HCT116 (cell line): ENCODE measurements at regions not wholly inside any gene's neighbourhood (a gene's known extent, or its start where the extent isn't known, plus 50 kb on each side); places are given as distances from the start of the nearest gene placed in this dataset.

Source experiments
- ATAC-seq: fragments of 200-7000 bp; cut with Tn5 transposase; 2 replicates; pipeline ENCODE4 v1.9.1; 2020; ENCODE audit warnings: mild to moderate bottlenecking, moderate library complexity
- BruUV-seq: library from RNA; stranded (reverse); fragments of 400-500 nt; replicated peaks from 2 replicates; lab custom pipeline; 2021; lab: Mats Ljungman, UMichigan
- CTCF ChIA-PET: fragments of 300-600 bp; sonication (Branson Sonifier 250); formaldehyde crosslinking; loops from one replicate; lab custom pipeline; 2021; ENCODE audit warnings: antibody characterized with exemption; lab: Charles Lee
- POLR2A ChIA-PET: fragments of 300-600, 350-600 bp; sonication (Branson Sonifier 250); formaldehyde crosslinking; loops from one replicate; lab custom pipeline; 2021; ENCODE audit warnings: antibody characterized with exemption; lab: Charles Lee
- RAD21 ChIA-PET, 2 experiments: fragments of 300-600 bp; sonication (Branson Sonifier 250); formaldehyde crosslinking; loops; one replicate each; lab custom pipeline; 2023; ENCODE audit warnings: low total read pairs in 2 of 2; ENCODE audit not compliant: uncharacterized antibody in 2 of 2, unreplicated experiment in 2 of 2, low non-redundant PET in 1 of 2; lab: Charles Lee
- DNase-seq: peaks from one replicate; pipeline ENCODE4 v3.0.0-alpha.2; 2010; ENCODE audit warnings: low read depth, low spot score
- H2AFZ ChIP-seq: fragments of 200-600 bp; shearing (Covaris generic), sonication (generic); 2 replicates; pipeline ENCODE4 v1.6.1; 2017; ENCODE audit warnings: low read depth, mixed run types, mixed read lengths, antibody characterized with exemption, low read length; ENCODE audit not compliant: poor library complexity, severe bottlenecking
- H3K27ac ChIP-seq: 2 replicates; pipeline ENCODE4 v1.5.1; 2012; ENCODE audit warnings: low read depth, low read length
- H3K27me3 ChIP-seq: fragments of 200-600 bp; sonication (generic); 2 replicates; pipeline ENCODE4 v1.6.1; 2016; ENCODE audit warnings: mixed run types, low read length, mixed read lengths; ENCODE audit not compliant: insufficient read depth
- H3K36me3 ChIP-seq, 2 experiments: fragments of 200-500 bp in 1 of 2; fragments of 200-600 bp in 1 of 2; sonication (Bioruptor generic) in 1 of 2; sonication (generic) in 1 of 2; 2 replicates each; pipeline versions ENCODE4 v1.5.1 to v1.6.1; 2014 to 2016; ENCODE audit warnings: low read length in 2 of 2, inconsistent platforms in 1 of 2, mixed read lengths in 1 of 2, mixed run types in 1 of 2; ENCODE audit not compliant: insufficient read depth in 2 of 2, control insufficient read depth in 1 of 2
- H3K4me1 ChIP-seq, 2 experiments: fragments of 200-600 bp in 1 of 2; sonication (generic) in 1 of 2; 2 replicates each; pipeline versions ENCODE4 v1.5.1 to v1.6.1; 2012 to 2017; ENCODE audit warnings: low read length in 2 of 2, inconsistent platforms in 1 of 2, mild to moderate bottlenecking in 1 of 2, mixed read lengths in 1 of 2, mixed run types in 1 of 2, moderate library complexity in 1 of 2; ENCODE audit not compliant: insufficient read depth in 2 of 2, control insufficient read depth in 1 of 2
- H3K4me2 ChIP-seq: fragments of 200-600 bp; sonication (generic); 2 replicates; pipeline ENCODE4 v1.6.1; 2017; ENCODE audit warnings: mixed run types, low read length, mixed read lengths
- H3K4me3 ChIP-seq, 2 experiments: fragments of 200-600 bp in 1 of 2; sonication (generic) in 1 of 2; replicated peaks in 1 of 2; 2 replicates each; pipeline ENCODE4 v1.5.1; 2011 to 2016; ENCODE audit warnings: low read length in 2 of 2, control low read depth in 1 of 2, low read depth in 1 of 2, mild to moderate bottlenecking in 1 of 2, mixed read lengths in 1 of 2, mixed run types in 1 of 2
- H3K79me2 ChIP-seq: fragments of 200-600 bp; sonication (generic); 2 replicates; pipeline ENCODE4 v1.6.1; 2017; ENCODE audit warnings: mild to moderate bottlenecking, mixed run types, low read length, moderate library complexity, mixed read lengths; ENCODE audit not compliant: insufficient read depth
- H3K9ac ChIP-seq: fragments of 200-600 bp; sonication (generic); 2 replicates; pipeline ENCODE4 v1.6.1; 2016; ENCODE audit warnings: low read length, mixed read lengths
- H3K9me2 ChIP-seq: fragments of 200-600 bp; sonication (generic), shearing (Covaris generic); 2 replicates; pipeline ENCODE4 v1.6.1; 2017; ENCODE audit warnings: mixed run types, mild to moderate bottlenecking, moderate library complexity; ENCODE audit not compliant: insufficient read depth
- H3K9me3 ChIP-seq, 2 experiments: fragments of 200-500 bp in 1 of 2; fragments of 200-600 bp in 1 of 2; sonication (Bioruptor generic) in 1 of 2; sonication (generic) in 1 of 2; 2 replicates each; pipeline ENCODE4 v1.6.1; 2014 to 2017; ENCODE audit warnings: low read length in 2 of 2, mixed read lengths in 2 of 2, inconsistent platforms in 1 of 2, low read depth in 1 of 2, mild to moderate bottlenecking in 1 of 2, mixed run types in 1 of 2, moderate library complexity in 1 of 2; ENCODE audit not compliant: control insufficient read depth in 1 of 2, insufficient read depth in 1 of 2
- H4K20me1 ChIP-seq: fragments of 200-600 bp; sonication (generic), shearing (Covaris generic); 2 replicates; pipeline ENCODE4 v1.6.1; 2017; ENCODE audit warnings: mixed run types, mild to moderate bottlenecking, moderate library complexity; ENCODE audit not compliant: insufficient read depth
- ATF3 ChIP-seq: IDR thresholded peaks from 2 replicates; pipeline ENCODE4 v1.6.1; 2012
- CBX3 ChIP-seq: IDR thresholded peaks from 2 replicates; pipeline ENCODE4 v1.6.1; 2012; ENCODE audit warnings: low read depth
- CTCF ChIP-seq, 3 experiments: fragments of 200-600 bp in 1 of 3; sonication (generic) in 1 of 3; IDR thresholded peaks in 2 of 3; conservative IDR thresholded peaks in 1 of 3; 2 replicates each; pipeline ENCODE4 v1.5.1; 2012 to 2017; ENCODE audit warnings: low read depth in 2 of 3, low read length in 2 of 3, antibody characterized with exemption in 1 of 3, borderline replicate concordance in 1 of 3, control low read depth in 1 of 3, mild to moderate bottlenecking in 1 of 3, mixed read lengths in 1 of 3, mixed run types in 1 of 3, moderate library complexity in 1 of 3; ENCODE audit not compliant: insufficient read depth in 1 of 3
- EGR1 ChIP-seq: IDR thresholded peaks from 2 replicates; pipeline ENCODE4 v1.6.1; 2012; ENCODE audit warnings: low read depth
- POLR2A ChIP-seq: IDR thresholded peaks from 2 replicates; pipeline ENCODE4 v1.7.0; 2011; ENCODE audit warnings: borderline replicate concordance; ENCODE audit not compliant: insufficient read depth, insufficient read length; ENCODE audit errors: extremely low read depth
- POLR2AphosphoS5 ChIP-seq: IDR thresholded peaks from 2 replicates; pipeline ENCODE4 v1.6.1; 2011; ENCODE audit warnings: mild to moderate bottlenecking, low read depth, low read length, moderate library complexity
- SP1 ChIP-seq: IDR thresholded peaks from 2 replicates; pipeline ENCODE4 v1.6.1; 2012; ENCODE audit warnings: low read depth
- YY1 ChIP-seq: IDR thresholded peaks from 2 replicates; pipeline ENCODE4 v1.6.1; 2011; ENCODE audit warnings: low read length, low read depth, moderate library complexity, mild to moderate bottlenecking; ENCODE audit not compliant: insufficient replicate concordance; ENCODE audit errors: extremely low read depth
- ZBTB33 ChIP-seq: IDR thresholded peaks from 2 replicates; pipeline ENCODE4 v1.6.1; 2011; ENCODE audit warnings: mild to moderate bottlenecking, low read length, moderate library complexity; ENCODE audit not compliant: insufficient replicate concordance; ENCODE audit errors: extremely low read depth
- ZFX ChIP-seq: fragments of 450-650 bp; IDR thresholded peaks from 2 replicates; pipeline ENCODE4 v1.6.1; 2017
- intact Hi-C: fragments of 100-400 bp; cut with micrococcal nuclease; formaldehyde crosslinking; loops from 2 replicates; pipeline ENCODE4 v1.10.0; 2022

GRCh38 chr13:30038884-30039283 lies 188.5 kb upstream of the UBL3 start:
- ChIA-PET POLR2A (no interaction called here), RAD21 (no interaction called here), CTCF (no interaction called here)
- Histone ChIP-seq H3K36me3 (no peaks in the 10 kb centered on the region), H3K27me3 (peaks cover 44% of the 10 kb centered on the region), H3K27ac (no peak overlapping the region), H4K20me1 (no peaks in the 10 kb centered on the region), H3K9me3 (no peaks in the 10 kb centered on the region), H3K79me2 (no peaks in the 10 kb centered on the region), H3K4me1 (no peaks in the 10 kb centered on the region), H3K4me2 (no peak overlapping the region), H3K9me2 (no peaks in the 10 kb centered on the region), H3K4me3 (no peak overlapping the region), H3K9ac (no peak overlapping the region), H2AFZ (no peak overlapping the region)
- intact Hi-C loops = no loop called here
- TF ChIP-seq CTCF (IDR thresholded peaks at IDR 0.05 in 2 of 3, conservative IDR thresholded peaks at IDR 0.05 in 1 of 3; ENCODE audit: borderline replicate concordance in 1 of 3, insufficient read depth in 1 of 3, low read depth in 2 of 3, low read length in 2 of 3) = 0 out of 6 replicates have a peak, but pooled peaks of 1 of the 3 experiments have one; percentile 18
- TF ChIP-seq ZBTB33 = no peak
- DNase-seq = no peak
- no peak for ATAC-seq
- BruUV-seq = no TSS peak

GRCh38 chr13:30037766-30038165 lies 187.3 kb upstream of the UBL3 start:
- DNase-seq (no peak), ATAC-seq (no peak)
- Histone ChIP-seq H3K9me3 (no peaks in the 10 kb centered on the region), H3K4me2 (no peak overlapping the region), H2AFZ (no peak overlapping the region), H3K9me2 (no peaks in the 10 kb centered on the region), H3K4me3 (no peak overlapping the region), H3K27me3 (peaks cover 54% of the 10 kb centered on the region), H3K27ac (no peak overlapping the region), H3K4me1 (no peaks in the 10 kb centered on the region), H4K20me1 (no peaks in the 10 kb centered on the region), H3K9ac (no peak overlapping the region), H3K79me2 (no peaks in the 10 kb centered on the region), H3K36me3 (no peaks in the 10 kb centered on the region)
- ChIA-PET RAD21 (no interaction called here), CTCF (no interaction called here), POLR2A (no interaction called here)
- intact Hi-C loops = no loop called here
- BruUV-seq = no TSS peak
- TF ChIP-seq YY1 = no peak
- TF ChIP-seq POLR2AphosphoS5 = no peak
- no peak for TF ChIP-seq ATF3
- TF ChIP-seq ZFX = no peak
- TF ChIP-seq SP1 = no peak
- no peak for TF ChIP-seq CBX3
- no peak for TF ChIP-seq CTCF (IDR thresholded peaks at IDR 0.05 in 2 of 3, conservative IDR thresholded peaks at IDR 0.05 in 1 of 3; ENCODE audit: borderline replicate concordance in 1 of 3, insufficient read depth in 1 of 3, low read depth in 2 of 3, low read length in 2 of 3)
- no peak for TF ChIP-seq POLR2A
- TF ChIP-seq EGR1 = no peak
